ENCODE measurements at regions not wholly inside any gene's neighbourhood (a gene's known extent, or its start where the extent isn't known, plus 50 kb on each side); places are given as distances from the start of the nearest gene placed in this dataset.

- H3K4me1 Mint-ChIP-seq: peaks cover 15 to 19% of the 10 kb centered on the region in 2 experiments
- Histone ChIP-seq H4K20me1 (ENCODE audit: control insufficient read depth, insufficient read depth, insufficient read length) (no peaks in the 10 kb centered on the region), H2AFZ (ENCODE audit: low read length) (peak overlapping the region; percentile 23), H3K27ac (ENCODE audit: insufficient read length, low read depth, low read length) (no peak overlapping the region), H3K4me2 (ENCODE audit: insufficient read depth, insufficient read length, low read length) (no peak overlapping the region), H3K56ac (ENCODE audit: insufficient read length, low read depth, low read length) (no peak overlapping the region), H2BK20ac (ENCODE audit: low read depth, low read length, poor library complexity, severe bottlenecking) (no peak overlapping the region), H2AK5ac (ENCODE audit: insufficient read length, low read length) (no peak overlapping the region), H3K9me3 (ENCODE audit: control insufficient read depth, low read depth, low read length) (no peaks in the 10 kb centered on the region), H3T11ph (ENCODE audit: low read length) (no peak overlapping the region), H4K91ac (ENCODE audit: insufficient read length, low read depth, low read length) (no peak overlapping the region), H2BK5ac (ENCODE audit: insufficient read length, low read length) (no peak overlapping the region), H3K9ac (ENCODE audit: extremely low read depth, insufficient read length, low read length) (no peak overlapping the region), H3K4ac (ENCODE audit: low read depth, low read length) (no peak overlapping the region), H2BK120ac (ENCODE audit: low read depth, low read length, poor library complexity, severe bottlenecking) (no peak overlapping the region), H3K23me2 (ENCODE audit: insufficient read length, low read depth, low read length, poor library complexity, severe bottlenecking) (no peaks in the 10 kb centered on the region), H3K27me3 (ENCODE audit: insufficient read depth, low read length) (no peaks in the 10 kb centered on the region), H2BK12ac (ENCODE audit: insufficient read length, low read depth, low read length) (no peak overlapping the region), H3K79me2 (ENCODE audit: insufficient read depth, low read length) (no peaks in the 10 kb centered on the region), H3K18ac (ENCODE audit: insufficient read length, low read depth, low read length) (no peak overlapping the region), H3K23ac (ENCODE audit: insufficient read length, low read depth, low read length) (no peak overlapping the region), H3K14ac (ENCODE audit: insufficient read depth, low read length) (no peak overlapping the region), H4K8ac (replicated peaks; ENCODE audit: insufficient read length, low read depth, low read length) (no peak overlapping the region), H2BK15ac (ENCODE audit: low read depth, low read length) (no peak overlapping the region), H4K5ac (ENCODE audit: insufficient read length, low read depth, low read length) (no peak overlapping the region), H3K79me1 (ENCODE audit: insufficient read depth, low read depth, low read length, poor library complexity, severe bottlenecking) (no peaks in the 10 kb centered on the region), H3K4me1 (ENCODE audit: insufficient read depth, low read length) (no peaks in the 10 kb centered on the region; the same call in 1 of the 2 replicates)
- DNase-seq: no peak
- no peaks in the 10 kb centered on the region for H3K36me3 Mint-ChIP-seq (ENCODE audit: insufficient read depth in 1 of 3, low read depth in 3 of 3)
- H3K9me3 Mint-ChIP-seq: no peaks in the 10 kb centered on the region
- H3K4me3 Mint-ChIP-seq: no peak overlapping the region
- TF ChIP-seq, protein P1, sequence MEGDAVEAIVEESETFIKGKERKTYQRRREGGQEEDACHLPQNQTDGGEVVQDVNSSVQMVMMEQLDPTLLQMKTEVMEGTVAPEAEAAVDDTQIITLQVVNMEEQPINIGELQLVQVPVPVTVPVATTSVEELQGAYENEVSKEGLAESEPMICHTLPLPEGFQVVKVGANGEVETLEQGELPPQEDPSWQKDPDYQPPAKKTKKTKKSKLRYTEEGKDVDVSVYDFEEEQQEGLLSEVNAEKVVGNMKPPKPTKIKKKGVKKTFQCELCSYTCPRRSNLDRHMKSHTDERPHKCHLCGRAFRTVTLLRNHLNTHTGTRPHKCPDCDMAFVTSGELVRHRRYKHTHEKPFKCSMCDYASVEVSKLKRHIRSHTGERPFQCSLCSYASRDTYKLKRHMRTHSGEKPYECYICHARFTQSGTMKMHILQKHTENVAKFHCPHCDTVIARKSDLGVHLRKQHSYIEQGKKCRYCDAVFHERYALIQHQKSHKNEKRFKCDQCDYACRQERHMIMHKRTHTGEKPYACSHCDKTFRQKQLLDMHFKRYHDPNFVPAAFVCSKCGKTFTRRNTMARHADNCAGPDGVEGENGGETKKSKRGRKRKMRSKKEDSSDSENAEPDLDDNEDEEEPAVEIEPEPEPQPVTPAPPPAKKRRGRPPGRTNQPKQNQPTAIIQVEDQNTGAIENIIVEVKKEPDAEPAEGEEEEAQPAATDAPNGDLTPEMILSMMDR (conservative IDR thresholded peaks at IDR 0.05): no peak
- H3K27me3 Mint-ChIP-seq (ENCODE audit: low read depth): no peaks in the 10 kb centered on the region; the same call in 1 of the 2 replicates
- no CpG with 5 or more reads among the region's 14 CpGs for WGBS (ENCODE audit: extremely low coverage, insufficient read length, low lambda C conversion rate)
- no peak overlapping the region; a peak in 1 of 7 replicates for H3K27ac Mint-ChIP-seq
Measured at GRCh38 chr6:10163203-10163962, 251.5 kb downstream of the TFAP2A start.

Data from H9 (cell line).